IMR-90 (cell line): ENCODE measurements at regions not wholly inside any gene's neighbourhood (a gene's known extent, or its start where the extent isn't known, plus 50 kb on each side); places are given as distances from the start of the nearest gene placed in this dataset.

Experiments
- ATAC-seq: fragments of 200-7000 bp; cut with Tn5 transposase; 2 replicates; pipeline ENCODE4 v1.9.1; 2020; ENCODE audit warnings: low read depth, mild to moderate bottlenecking, moderate library complexity
- BruUV-seq: library from RNA; stranded (reverse); fragments of 400-500 nt; replicated peaks from 2 replicates; lab custom pipeline; 2021; lab: Mats Ljungman, UMichigan
- CTCF ChIA-PET: fragments of 300-600 bp; formaldehyde crosslinking; extraction: SDS; loops from one replicate; lab custom pipeline; 2021; ENCODE audit warnings: antibody characterized with exemption; lab: Yijun Ruan, JAX
- POLR2A ChIA-PET: fragments of 300-600 bp; sonication (Branson Sonifier 250); formaldehyde crosslinking; loops from one replicate; lab custom pipeline; 2022; ENCODE audit warnings: antibody characterized with exemption; ENCODE audit not compliant: unreplicated experiment; lab: Charles Lee
- DNase-seq: peaks from one replicate; pipeline ENCODE4 v3.0.0; 2013
- H2AFZ ChIP-seq: replicated peaks from 2 replicates; pipeline ENCODE3; 2013; ENCODE audit warnings: low read length, mild to moderate bottlenecking; ENCODE audit not compliant: poor library complexity
- H2AK5ac ChIP-seq: 2 replicates; pipeline ENCODE4 v1.6.1; 2013; ENCODE audit warnings: low read depth, low read length, inconsistent platforms
- H2AK9ac ChIP-seq: replicated peaks from 2 replicates; pipeline ENCODE3; 2013; ENCODE audit warnings: mild to moderate bottlenecking, low read depth, low read length, moderate library complexity; ENCODE audit not compliant: poor library complexity
- H2BK120ac ChIP-seq: 2 replicates; pipeline ENCODE4 v1.6.1; 2013; ENCODE audit warnings: low read depth, low read length, inconsistent platforms
- H2BK15ac ChIP-seq: 3 replicates; pipeline ENCODE4 v1.6.1; 2013; ENCODE audit warnings: low read depth, low read length, inconsistent platforms
- H2BK20ac ChIP-seq: 2 replicates; pipeline ENCODE4 v1.6.1; 2013; ENCODE audit warnings: low read depth, mild to moderate bottlenecking, inconsistent platforms, low read length, moderate library complexity
- H2BK5ac ChIP-seq: 2 replicates; pipeline ENCODE4 v1.6.1; 2013; ENCODE audit warnings: mild to moderate bottlenecking, low read depth, low read length, inconsistent platforms; ENCODE audit not compliant: poor library complexity, severe bottlenecking
- H3K14ac ChIP-seq: replicated peaks from 2 replicates; pipeline ENCODE4 v1.6.1; 2013; ENCODE audit warnings: low read depth, low read length, inconsistent platforms
- H3K18ac ChIP-seq: 2 replicates; pipeline ENCODE4 v1.6.1; 2013; ENCODE audit warnings: low read depth, low read length, control low read depth
- H3K23ac ChIP-seq: 2 replicates; pipeline ENCODE4 v1.6.1; 2013; ENCODE audit warnings: low read depth, low read length, inconsistent platforms
- H3K27ac ChIP-seq: 2 replicates; pipeline ENCODE4 v1.5.1; 2013; ENCODE audit warnings: mild to moderate bottlenecking, control low read depth, low read length; ENCODE audit not compliant: insufficient read depth
- H3K27me3 ChIP-seq: 2 replicates; pipeline ENCODE4 v1.6.1; 2013; ENCODE audit warnings: low read length; ENCODE audit not compliant: control insufficient read depth, insufficient read depth
- H3K36me3 ChIP-seq: 2 replicates; pipeline ENCODE4 v1.6.1; 2013; ENCODE audit warnings: low read length, mixed read lengths; ENCODE audit not compliant: control insufficient read depth, insufficient read depth
- H3K4ac ChIP-seq: 2 replicates; pipeline ENCODE4 v1.6.1; 2013; ENCODE audit warnings: low read depth, low read length, inconsistent platforms
- H3K4me1 ChIP-seq: 2 replicates; pipeline ENCODE4 v1.6.1; 2013; ENCODE audit warnings: low read length, mixed read lengths; ENCODE audit not compliant: control insufficient read depth, insufficient read depth
- H3K4me2 ChIP-seq: 2 replicates; pipeline ENCODE4 v1.6.1; 2013; ENCODE audit warnings: low read depth, mild to moderate bottlenecking, control low read depth, low read length, moderate library complexity
- H3K4me3 ChIP-seq: 2 replicates; pipeline ENCODE4 v1.5.1; 2013; ENCODE audit warnings: low read depth, mild to moderate bottlenecking, control low read depth, low read length, moderate library complexity; ENCODE audit not compliant: insufficient read depth
- H3K56ac ChIP-seq: 2 replicates; pipeline ENCODE4 v1.6.1; 2013; ENCODE audit warnings: low read length, inconsistent platforms; ENCODE audit not compliant: insufficient read depth; ENCODE audit errors: extremely low read depth
- H3K79me1 ChIP-seq, 2 experiments: 2 replicates each; pipeline ENCODE4 v1.6.1; 2013; ENCODE audit warnings: low read length in 2 of 2, inconsistent platforms in 1 of 2, low read depth in 1 of 2
- H3K9ac ChIP-seq: 2 replicates; pipeline ENCODE4 v1.6.1; 2013; ENCODE audit warnings: low read depth, low read length, control low read depth
- H3K9me1 ChIP-seq: 2 replicates; pipeline ENCODE4 v1.6.1; 2013; ENCODE audit warnings: low read length, inconsistent platforms; ENCODE audit not compliant: insufficient read depth
- H3K9me3 ChIP-seq: 2 replicates; pipeline ENCODE4 v1.6.1; 2013; ENCODE audit warnings: low read length; ENCODE audit not compliant: control insufficient read depth, insufficient read depth
- H4K20me1 ChIP-seq: 2 replicates; pipeline ENCODE4 v1.6.1; 2013; ENCODE audit warnings: low read length, inconsistent platforms; ENCODE audit not compliant: insufficient read depth
- H4K5ac ChIP-seq: 2 replicates; pipeline ENCODE4 v1.6.1; 2013; ENCODE audit warnings: mild to moderate bottlenecking, low read depth, low read length, control low read depth
- H4K8ac ChIP-seq, 2 experiments: 2 replicates each; pipeline ENCODE4 v1.6.1; 2013; ENCODE audit warnings: low read depth in 2 of 2, low read length in 2 of 2, control low read depth in 1 of 2, inconsistent platforms in 1 of 2
- H4K91ac ChIP-seq: 2 replicates; pipeline ENCODE4 v1.6.1; 2013; ENCODE audit warnings: low read depth, low read length, inconsistent platforms; ENCODE audit not compliant: insufficient read depth
- CHD1 ChIP-seq: IDR thresholded peaks from 2 replicates; pipeline ENCODE4 v1.6.1; 2012; ENCODE audit warnings: low read depth, low read length, improper control_type of control experiment
- ELK1 ChIP-seq: fragments of 150-350 bp; IDR thresholded peaks from 2 replicates; pipeline ENCODE4 v1.6.1; 2016; ENCODE audit warnings: low read depth, mild to moderate bottlenecking, low read length, moderate library complexity, borderline replicate concordance
- MXI1 ChIP-seq: IDR thresholded peaks from 2 replicates; pipeline ENCODE4 v1.6.1; 2012; ENCODE audit warnings: low read depth, mild to moderate bottlenecking, low read length, moderate library complexity, borderline replicate concordance
- NFE2L2 ChIP-seq: fragments of 150-350 bp; IDR thresholded peaks from 2 replicates; pipeline ENCODE4 v1.6.1; 2016; ENCODE audit warnings: low read depth, mild to moderate bottlenecking, low read length
- RCOR1 ChIP-seq: IDR thresholded peaks from 2 replicates; pipeline ENCODE4 v1.6.1; 2012; ENCODE audit warnings: mild to moderate bottlenecking, low read length, improper control_type of control experiment; ENCODE audit not compliant: insufficient replicate concordance
- WGBS, 2 experiments: methylation state at CpG; one replicate each; pipeline versions ENCODE4 v1.1.5 to v1.1.7; 2013; ENCODE audit warnings: missing lambda C conversion rate in 2 of 2; ENCODE audit not compliant: insufficient read length in 1 of 2; ENCODE audit errors: extremely low coverage in 2 of 2; 5-methylcytosine and 5-hydroxymethylcytosine counted together
- dilution Hi-C: fragments of 300-500 bp; cut with HindIII; formaldehyde crosslinking; loops from one replicate; pipeline ENCODE4 v1.14.3; 2018; ENCODE audit warnings: low sequenced_read_pairs; ENCODE audit not compliant: unreplicated experiment
- in situ Hi-C: fragments of 300-500 bp; cut with MboI; formaldehyde crosslinking; loops from 3 replicates; pipeline ENCODE4 v1.14.3; 2019; ENCODE audit warnings: low sequenced_read_pairs, inconsistent platforms, mixed read lengths
- intact Hi-C: fragments of 100-400 bp; cut with micrococcal nuclease; formaldehyde crosslinking; loops from 2 replicates; pipeline ENCODE4 v1.10.0; 2022

- WGBS, 2 experiments, result no CpG with 5 or more reads among the region's 1 CpG
- Histone ChIP-seq H3K9me3 (peaks cover 6% of the 10 kb centered on the region; the same call in 1 of the 2 replicates), H3K56ac (no peak overlapping the region), H2AFZ (no peak overlapping the region), H4K20me1 (no peaks in the 10 kb centered on the region), H4K91ac (no peak overlapping the region), H4K8ac (no peak overlapping the region), H3K9ac (no peak overlapping the region), H3K4me1 (no peaks in the 10 kb centered on the region), H2AK9ac (no peak overlapping the region), H3K27ac (no peak overlapping the region), H3K4me3 (no peak overlapping the region), H3K27me3 (no peaks in the 10 kb centered on the region), H3K9me1 (no peaks in the 10 kb centered on the region), H3K23ac (no peak overlapping the region), H3K14ac (no peak overlapping the region), H3K4ac (no peak overlapping the region), H2BK15ac (no peak overlapping the region), H2BK5ac (no peak overlapping the region), H2AK5ac (no peak overlapping the region), H3K79me1 (no peaks in the 10 kb centered on the region), H3K18ac (no peak overlapping the region), H3K4me2 (no peak overlapping the region), H2BK20ac (no peak overlapping the region), H3K36me3 (no peaks in the 10 kb centered on the region), H4K5ac (no peak overlapping the region), H2BK120ac (no peak overlapping the region)
- TF ChIP-seq NFE2L2 (no peak), MXI1 (no peak), CHD1 (no peak), ELK1 (no peak), RCOR1 (no peak)
- in situ Hi-C loops, result no loop called here
- DNase-seq (no peak), ATAC-seq (no peak)
- no TSS peak for BruUV-seq
- dilution Hi-C loops, result no loop called here
- ChIA-PET POLR2A (no interaction called here), CTCF (no interaction called here)
- intact Hi-C loops, result no loop called here
Measured at GRCh38 chr5:114678778-114679177, 316.9 kb downstream of the KCNN2 start.
